Hippocampal formation (tissue), 2 donors: ENCODE measurements at regions not wholly inside any gene's neighbourhood (a gene's known extent, or its start where the extent isn't known, plus 50 kb on each side); places are given as distances from the start of the nearest gene placed in this dataset.
"Not testable (repeated sequence)": the region's sequence is repeated elsewhere in the genome, so short reads cannot be mapped to it uniquely, and the experiment has no call there.

ENCODE experiments used
- DNase-seq, 2 donors: peaks; one replicate each; lab custom pipeline; 2025; lab: John Stamatoyannopoulos, UW

GRCh38 chr14:81751198-81751597 is 217.5 kb upstream of the SEL1L start:
- no peak for DNase-seq

GRCh38 chr14:81759541-81759940 is 225.9 kb upstream of the SEL1L start:
- no peak for DNase-seq

GRCh38 chr14:81765651-81766275 is 232.1 kb upstream of the SEL1L start:
- DNase-seq, result no peak

- no peak for DNase-seq
Measured at GRCh38 chr14:81766321-81766915, 232.8 kb upstream of the SEL1L start.

- no peak for DNase-seq
Measured at GRCh38 chr14:81767266-81767995, 233.8 kb upstream of the SEL1L start.

- no peak for DNase-seq
Measured at GRCh38 chr14:81771651-81772275, 238.1 kb upstream of the SEL1L start.

GRCh38 chr14:81772381-81772780 is 238.7 kb upstream of the SEL1L start:
- no peak for DNase-seq

GRCh38 chr14:81776531-81776930 is 242.9 kb upstream of the SEL1L start:
- no peak for DNase-seq

GRCh38 chr14:81781798-81782197 is 248.1 kb upstream of the SEL1L start:
- not testable (repeated sequence) for DNase-seq

- peak in 1 of 2 donors; percentile 15 for DNase-seq
Measured at GRCh38 chr14:81784084-81784483, 250.4 kb upstream of the SEL1L start.

- DNase-seq, result no peak
Measured at GRCh38 chr14:81797315-81797714, 263.7 kb upstream of the SEL1L start.

GRCh38 chr14:81801921-81802320 is 268.3 kb upstream of the SEL1L start:
- DNase-seq, result peak in 1 of 2 donors; percentile 48

- no peak for DNase-seq
Measured at GRCh38 chr14:81802341-81802740, 268.7 kb upstream of the SEL1L start.

- no peak for DNase-seq
Measured at GRCh38 chr14:81805785-81806184, 272.1 kb upstream of the SEL1L start.

GRCh38 chr14:81811705-81812269 is 278.1 kb upstream of the SEL1L start:
- no peak for DNase-seq

GRCh38 chr14:81818271-81818670 is 284.6 kb upstream of the SEL1L start:
- no peak for DNase-seq

GRCh38 chr14:81819344-81819743 is 285.7 kb upstream of the SEL1L start:
- DNase-seq, result no peak

GRCh38 chr14:81819910-81820309 is 286.3 kb upstream of the SEL1L start:
- no peak for DNase-seq

GRCh38 chr14:81826081-81826480 is 292.4 kb upstream of the SEL1L start:
- no peak for DNase-seq

- DNase-seq, result no peak
Measured at GRCh38 chr14:81829447-81829846, 295.8 kb upstream of the SEL1L start.

GRCh38 chr14:81831128-81831820 is 297.6 kb upstream of the SEL1L start:
- DNase-seq, result no peak

GRCh38 chr14:81834308-81834707 is 300.7 kb upstream of the SEL1L start:
- DNase-seq, result no peak
